AG09319 (cell line): ENCODE measurements at regions not wholly inside any gene's neighbourhood (a gene's known extent, or its start where the extent isn't known, plus 50 kb on each side); places are given as distances from the start of the nearest gene placed in this dataset.

ENCODE experiments used
- DNase-seq: peaks from one replicate; pipeline ENCODE4 v3.0.0-alpha.2; 2010; ENCODE audit warnings: low read depth; ENCODE audit errors: extremely low read depth
- CTCF ChIP-seq: IDR thresholded peaks from 2 replicates; pipeline ENCODE4 v1.5.1; 2011; ENCODE audit warnings: low read depth, mild to moderate bottlenecking, inconsistent platforms, low read length, moderate library complexity

DNA sequence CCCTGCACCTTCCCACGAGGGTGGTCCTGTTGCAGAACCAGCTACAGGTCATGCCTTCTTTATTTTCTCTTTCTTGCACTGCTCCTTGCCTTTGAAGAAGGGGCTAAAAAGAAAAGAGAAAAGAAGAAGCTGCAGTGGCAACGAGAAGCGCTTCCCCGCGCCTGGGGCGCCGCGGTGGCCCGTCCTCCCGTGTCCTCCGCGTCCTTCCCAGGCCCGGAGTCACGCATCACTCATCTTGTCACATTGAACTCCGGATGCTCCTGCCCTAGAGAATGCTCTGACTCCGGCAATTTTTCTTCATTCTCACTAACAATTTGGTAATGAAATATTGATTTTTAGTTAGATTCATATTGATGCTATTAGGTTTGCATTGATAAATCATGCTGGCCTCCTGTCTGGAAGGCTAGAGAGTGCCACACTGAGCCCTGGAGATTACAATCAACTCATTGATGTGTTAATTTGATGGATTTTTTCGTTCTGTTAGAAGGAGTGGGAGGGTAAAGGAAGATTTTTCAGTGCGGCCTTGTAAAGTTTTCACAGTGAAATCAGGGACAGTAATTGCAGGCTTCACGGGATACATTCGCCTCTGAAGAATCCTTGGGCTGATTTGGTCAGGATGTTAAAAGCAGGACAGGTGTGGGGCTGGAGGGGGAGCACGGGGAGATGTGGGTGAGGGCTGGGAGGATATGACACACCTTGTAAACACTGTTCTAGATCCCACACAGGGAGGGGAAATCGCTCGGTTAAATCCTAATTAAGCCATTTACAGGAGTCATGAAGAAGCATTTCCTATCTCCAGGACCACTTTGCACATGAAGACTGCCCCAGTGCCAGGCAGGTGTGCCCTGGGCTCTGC, 349.3 kb downstream of the ZNF516 start:
- DNase-seq = no peak
- TF ChIP-seq CTCF = no peak

GRCh38 chr18:76144844-76145243, 350.2 kb downstream of the ZNF516 start:
- TF ChIP-seq CTCF = no peak
- no peak for DNase-seq

DNA sequence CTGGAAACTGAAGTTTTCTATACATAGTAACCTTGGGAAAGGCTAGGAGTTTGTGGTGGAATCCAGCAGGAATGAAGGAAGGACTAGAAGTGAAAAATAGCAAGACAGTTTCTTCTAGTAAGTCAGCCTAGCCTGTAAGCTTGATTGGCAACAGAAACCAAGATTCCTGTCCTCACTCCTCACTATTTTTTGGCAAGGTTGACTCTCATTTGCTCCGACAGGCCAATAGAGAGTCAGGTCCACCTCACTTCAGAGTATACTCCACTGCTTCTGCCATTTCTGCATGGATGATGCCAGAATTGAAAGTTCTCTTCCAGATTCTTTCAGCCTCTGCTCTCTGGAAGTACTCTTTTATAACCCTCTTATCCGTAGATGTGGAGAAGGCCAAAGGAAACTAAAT, 352.4 kb downstream of the ZNF516 start:
- no peak for DNase-seq

DNA sequence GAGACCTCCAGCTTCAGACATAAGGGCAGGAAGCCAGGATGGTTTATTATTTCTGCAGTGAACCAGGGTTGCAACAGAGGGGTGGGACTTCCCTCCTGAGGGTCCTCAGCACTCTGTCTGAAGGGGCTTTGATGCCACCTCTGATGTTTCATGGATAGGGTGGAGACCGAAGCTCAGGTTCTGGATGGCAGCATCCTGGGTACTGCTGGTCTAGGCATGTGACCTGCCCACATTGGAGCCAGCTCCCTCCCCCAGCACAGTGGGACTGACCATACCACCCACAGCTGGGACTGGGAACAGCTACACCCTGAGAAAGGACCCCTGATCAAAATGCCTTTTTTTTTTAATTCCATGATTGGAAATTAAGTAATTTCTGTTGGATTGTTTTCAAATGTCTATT, 355.2 kb downstream of the ZNF516 start:
- no peak for TF ChIP-seq CTCF
- DNase-seq = no peak

More for the DNA sequence above, 352.4 kb downstream of the ZNF516 start:
- TF ChIP-seq CTCF = no peak

- no peak for TF ChIP-seq CTCF
- DNase-seq = no peak
Observed at GRCh38 chr18:76137216-76137615, 357.8 kb downstream of the ZNF516 start.

- no peak for TF ChIP-seq CTCF
- no peak for DNase-seq
Observed at GRCh38 chr18:76136701-76137100, 358.3 kb downstream of the ZNF516 start.

DNA sequence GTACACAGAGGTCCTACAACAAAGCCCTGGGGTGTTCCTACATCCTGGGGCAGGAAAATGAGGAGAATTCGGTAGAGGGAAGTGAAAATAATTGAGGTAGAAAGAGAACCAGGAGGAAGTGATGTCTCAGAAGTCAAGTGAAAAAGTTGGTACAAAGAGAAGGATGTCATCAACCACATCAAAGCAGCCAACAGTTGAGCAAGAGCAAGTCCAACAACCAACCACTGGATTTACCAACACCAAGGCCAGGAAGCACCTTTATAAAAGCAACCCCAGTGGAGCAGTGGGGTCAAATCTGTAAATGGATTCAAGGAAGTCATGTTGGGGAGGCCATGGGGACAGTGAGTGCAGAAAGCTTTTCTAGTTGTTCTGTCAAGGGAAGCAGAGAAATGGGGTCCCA, 360.4 kb downstream of the ZNF516 start:
- no peak for TF ChIP-seq CTCF
- DNase-seq = no peak
